GM18508 (cell line): ENCODE measurements at regions not wholly inside any gene's neighbourhood (a gene's known extent, or its start where the extent isn't known, plus 50 kb on each side); places are given as distances from the start of the nearest gene placed in this dataset.
A peak's percentile ranks its signal among the peaks of the same experiment; 100 is the strongest.
"Not testable (repeated sequence)": the region's sequence is repeated elsewhere in the genome, so short reads cannot be mapped to it uniquely, and the experiment has no call there.

Experiments
- ATAC-seq: cut with Tn5 transposase; IDR thresholded peaks from one replicate; pipeline ENCODE4 v1.9.1; 2021; ENCODE audit warnings: moderate number of reproducible peaks; ENCODE audit not compliant: insufficient read depth, unreplicated experiment

GRCh38 chr15:69700380-69700779, 247.8 kb downstream of the RPLP1 start:
- ATAC-seq: no peak

GRCh38 chr15:69701198-69701597, 248.6 kb downstream of the RPLP1 start:
- ATAC-seq: no peak

DNA sequence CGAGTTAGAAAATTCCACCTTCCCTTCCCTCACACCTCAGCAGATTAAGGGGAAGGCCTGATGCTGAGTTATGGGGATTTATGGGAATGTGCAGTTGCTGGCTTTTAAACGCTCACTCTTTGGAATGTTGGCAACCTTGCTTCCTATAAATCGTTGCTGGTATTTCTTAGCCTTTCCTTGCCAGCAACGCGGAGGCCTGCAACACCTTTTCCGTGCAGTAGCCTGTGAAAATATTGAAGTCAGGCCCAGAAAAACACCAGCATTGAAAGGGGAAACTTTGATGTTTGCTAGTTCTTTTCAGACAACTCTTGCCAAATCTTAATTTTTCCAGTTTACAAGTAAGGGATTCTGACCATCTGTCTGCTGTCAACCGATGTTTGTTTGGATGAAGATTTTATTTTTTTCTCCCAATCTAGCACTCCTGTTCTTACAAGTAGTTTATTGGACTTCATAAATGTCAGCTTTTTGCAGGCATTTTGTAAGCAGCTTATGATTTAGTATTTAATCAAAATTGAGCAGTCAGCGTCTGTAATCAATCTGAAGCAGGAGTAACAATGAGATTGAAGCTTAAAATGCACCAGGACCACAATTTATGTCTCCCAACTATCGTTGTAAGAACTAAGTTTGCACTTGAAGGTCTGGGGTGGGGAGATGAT, 251.0 kb downstream of the RPLP1 start:
- no peak for ATAC-seq

GRCh38 chr15:69704229-69704628, 251.6 kb downstream of the RPLP1 start:
- no peak for ATAC-seq

DNA sequence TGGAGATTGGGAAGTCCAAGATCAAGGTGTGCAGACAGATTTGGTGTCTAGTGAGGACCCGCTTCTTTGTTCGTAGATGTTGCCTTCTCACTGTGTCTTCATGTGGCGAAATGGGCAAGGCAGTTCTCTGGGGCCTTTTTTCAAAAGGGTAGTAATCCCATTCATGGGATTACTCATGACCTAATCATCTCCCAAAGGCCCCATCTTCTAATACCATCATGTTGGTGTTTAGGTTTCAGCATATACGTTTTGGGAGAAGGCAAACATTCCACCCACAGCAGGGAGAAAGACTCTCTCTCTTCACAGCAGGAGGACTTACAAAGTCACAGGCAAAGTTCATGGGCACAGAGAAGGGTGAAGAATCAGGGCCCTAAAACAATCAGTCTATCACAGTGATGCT, 252.1 kb downstream of the RPLP1 start:
- ATAC-seq: no peak

GRCh38 chr15:69706353-69707097, 253.9 kb downstream of the RPLP1 start:
- ATAC-seq: no peak

DNA sequence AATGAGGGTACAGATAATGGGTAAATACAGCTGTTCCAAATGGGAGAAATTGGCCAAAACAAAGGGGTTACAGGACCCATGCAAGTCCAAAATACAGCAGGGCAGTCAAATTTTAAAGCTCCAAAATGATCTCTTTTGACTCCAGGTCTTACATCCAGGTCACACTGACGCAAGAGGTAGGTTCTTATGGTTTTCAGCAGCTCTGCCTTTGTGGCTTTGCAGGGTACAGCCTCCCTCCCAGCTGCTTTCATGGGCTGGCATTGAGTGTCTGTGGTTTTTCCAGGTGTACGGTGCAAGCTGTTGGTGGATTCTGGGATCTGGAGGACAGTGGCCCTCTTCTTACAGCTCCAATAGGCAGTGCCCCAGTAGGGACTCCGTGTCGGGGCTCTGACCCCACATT, 254.6 kb downstream of the RPLP1 start:
- ATAC-seq: not testable (repeated sequence)

DNA sequence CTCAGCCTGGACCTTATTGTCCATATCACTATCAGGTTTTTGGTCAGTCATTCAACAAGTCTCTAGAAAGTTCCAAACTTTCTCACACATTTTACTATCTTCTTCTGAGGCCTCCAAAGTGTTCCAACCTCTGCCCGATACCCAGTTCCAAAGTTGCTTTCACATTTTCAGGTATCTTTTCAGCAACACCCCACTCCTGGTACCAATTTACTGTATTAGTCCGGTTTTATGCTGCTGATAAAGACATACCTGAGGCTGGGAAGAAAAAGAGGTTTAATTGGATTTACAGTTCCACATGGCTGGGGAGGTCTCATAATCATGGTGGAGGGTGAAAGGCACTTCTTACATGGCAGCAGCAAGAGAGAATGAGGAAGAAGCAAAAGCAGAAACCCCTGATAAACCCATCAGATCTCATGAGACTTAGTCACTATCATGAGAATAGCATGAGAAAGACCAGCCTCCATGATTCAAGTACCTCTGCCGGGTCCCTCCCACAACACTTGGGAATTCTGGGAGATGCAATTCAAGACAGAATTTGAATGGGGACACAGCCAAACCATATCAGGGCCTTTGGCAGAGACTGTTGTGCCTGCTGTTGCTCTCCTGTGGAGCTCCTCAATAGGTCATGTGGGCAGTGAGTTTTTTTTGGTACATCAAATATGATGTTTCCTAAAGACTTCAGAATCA, 256.0 kb downstream of the RPLP1 start:
- not testable (repeated sequence) for ATAC-seq

GRCh38 chr15:69712991-69713390, 260.4 kb downstream of the RPLP1 start:
- no peak for ATAC-seq

DNA sequence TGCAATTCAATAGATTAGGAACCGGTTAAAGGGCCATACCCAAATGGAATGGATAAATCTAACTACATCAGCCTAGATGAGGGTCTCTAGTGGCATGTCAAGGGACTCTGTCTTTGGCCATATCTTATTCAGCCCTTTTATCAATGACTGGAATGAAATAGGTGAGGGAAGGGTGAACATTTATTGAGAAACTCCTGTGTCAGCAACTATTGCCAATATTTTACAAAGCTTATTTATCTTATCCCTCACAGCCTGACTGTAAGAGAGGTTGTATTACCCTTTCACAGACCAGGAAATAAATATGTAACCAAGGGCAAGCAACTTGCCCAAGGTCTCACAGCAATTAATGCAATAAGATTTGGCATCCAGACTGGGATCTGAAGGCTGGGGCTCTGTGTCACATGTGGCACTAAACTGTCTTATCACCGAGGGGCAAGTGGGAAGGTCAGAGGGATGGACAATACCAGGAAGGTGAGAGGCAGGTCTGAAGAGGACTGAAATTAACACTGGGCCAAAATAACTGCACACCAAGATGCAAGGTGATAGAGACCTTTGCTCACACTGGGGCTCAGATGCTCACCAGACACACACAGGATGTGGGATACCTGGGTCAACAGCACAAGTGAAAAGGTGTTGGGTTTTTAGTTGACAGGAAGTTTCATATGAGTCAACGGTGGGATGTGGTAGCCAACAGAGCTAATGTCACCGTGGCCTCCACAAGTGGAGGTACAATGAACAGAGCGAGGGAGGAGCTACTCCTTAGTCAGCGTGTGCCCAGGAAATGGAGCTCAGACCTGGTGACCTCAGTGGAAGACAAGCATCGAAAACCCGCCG, 261.3 kb downstream of the RPLP1 start:
- peak; percentile 90 for ATAC-seq

DNA sequence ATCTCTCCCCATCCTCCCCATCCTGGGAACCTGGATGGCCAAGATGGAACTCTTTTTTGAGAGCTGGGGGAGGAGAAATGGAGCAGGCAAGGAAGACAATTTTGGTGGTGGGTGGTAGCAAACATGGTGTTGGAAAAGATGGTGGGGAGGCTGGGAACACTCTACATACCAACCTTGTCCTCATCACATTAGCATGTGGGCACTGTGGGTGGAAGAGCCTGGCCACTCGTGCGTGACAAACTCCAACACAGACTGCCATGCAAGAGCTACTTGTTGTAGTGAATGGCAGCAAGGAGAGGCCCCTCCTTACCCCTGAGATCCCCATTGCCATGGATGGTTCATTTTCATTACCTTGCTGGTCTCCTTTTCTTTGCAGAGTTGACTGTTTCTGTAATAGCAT, 262.6 kb downstream of the RPLP1 start:
- ATAC-seq: no peak

GRCh38 chr15:69718436-69718835, 265.8 kb downstream of the RPLP1 start:
- no peak for ATAC-seq

DNA sequence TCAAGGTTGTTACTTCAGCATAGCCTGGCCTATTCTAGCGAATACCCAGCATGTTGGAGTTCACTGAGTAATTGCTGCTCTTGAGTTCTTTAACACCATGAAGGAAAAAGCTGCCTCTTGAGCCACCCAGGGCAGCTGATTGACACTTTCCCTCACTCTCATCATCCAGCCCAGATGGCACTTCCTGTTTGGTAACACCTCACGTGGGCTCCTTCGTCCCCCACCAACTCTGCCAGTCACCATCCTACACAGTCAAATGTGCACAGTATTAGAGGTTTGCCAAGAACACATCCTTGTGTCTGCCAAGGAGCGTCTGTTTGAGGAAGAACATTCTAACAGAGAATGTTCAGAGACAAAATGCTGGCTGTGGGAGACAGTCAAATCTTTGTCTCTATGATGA, 266.3 kb downstream of the RPLP1 start:
- no peak for ATAC-seq

DNA sequence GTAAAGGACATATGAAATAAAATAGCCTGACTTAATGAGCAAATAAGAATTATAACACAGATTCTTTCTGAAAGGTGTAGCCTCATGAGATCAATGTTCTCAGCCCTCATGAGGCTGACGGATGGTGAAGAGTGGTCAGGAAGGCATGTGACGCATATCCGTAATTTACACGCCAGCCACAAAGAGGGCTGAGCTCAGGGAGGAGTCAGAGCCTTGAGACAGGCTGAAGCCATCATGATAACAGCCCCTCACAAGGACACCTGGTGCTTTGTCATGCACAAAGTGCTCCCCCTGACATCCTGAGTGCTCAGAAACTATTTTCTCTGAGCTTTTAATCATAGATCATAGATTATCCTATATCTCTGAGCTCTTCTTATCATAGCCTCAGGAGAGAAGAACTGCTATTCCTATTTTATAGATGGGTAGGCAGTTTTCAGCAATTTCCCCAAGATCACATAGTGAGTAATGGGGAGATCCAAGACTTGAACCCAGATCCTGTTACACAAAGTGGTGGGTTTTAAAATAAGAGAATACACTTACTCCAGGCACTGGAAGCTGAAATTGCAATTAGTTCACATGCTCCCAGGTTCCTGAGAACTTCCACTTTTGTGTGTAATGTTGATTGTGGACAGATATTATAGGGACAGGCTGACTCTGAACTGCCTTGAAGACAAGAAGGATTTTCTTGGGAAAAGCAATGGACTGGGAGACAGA, 267.1 kb downstream of the RPLP1 start:
- no peak for ATAC-seq

DNA sequence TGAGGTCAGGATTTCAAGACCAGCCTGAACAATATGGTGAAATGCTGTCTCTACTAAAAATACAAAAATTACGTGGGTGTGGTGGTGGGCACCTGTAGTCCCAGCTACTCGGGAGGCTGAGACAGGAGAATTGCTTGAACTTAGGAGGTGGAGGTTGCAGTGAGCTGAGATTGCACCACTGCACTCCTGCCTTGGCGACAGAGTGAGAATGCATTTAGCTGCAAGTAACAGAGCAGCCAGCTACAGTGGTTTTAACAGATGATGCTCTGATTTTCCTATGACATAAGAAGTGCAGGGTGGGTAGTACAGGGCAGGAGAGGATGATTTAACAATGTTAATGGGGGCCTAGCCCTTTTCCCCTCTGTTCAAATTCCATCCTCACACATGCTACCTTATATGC, 267.9 kb downstream of the RPLP1 start:
- ATAC-seq: no peak

- ATAC-seq: no peak
Measured at GRCh38 chr15:69722924-69723323, 270.3 kb downstream of the RPLP1 start.

DNA sequence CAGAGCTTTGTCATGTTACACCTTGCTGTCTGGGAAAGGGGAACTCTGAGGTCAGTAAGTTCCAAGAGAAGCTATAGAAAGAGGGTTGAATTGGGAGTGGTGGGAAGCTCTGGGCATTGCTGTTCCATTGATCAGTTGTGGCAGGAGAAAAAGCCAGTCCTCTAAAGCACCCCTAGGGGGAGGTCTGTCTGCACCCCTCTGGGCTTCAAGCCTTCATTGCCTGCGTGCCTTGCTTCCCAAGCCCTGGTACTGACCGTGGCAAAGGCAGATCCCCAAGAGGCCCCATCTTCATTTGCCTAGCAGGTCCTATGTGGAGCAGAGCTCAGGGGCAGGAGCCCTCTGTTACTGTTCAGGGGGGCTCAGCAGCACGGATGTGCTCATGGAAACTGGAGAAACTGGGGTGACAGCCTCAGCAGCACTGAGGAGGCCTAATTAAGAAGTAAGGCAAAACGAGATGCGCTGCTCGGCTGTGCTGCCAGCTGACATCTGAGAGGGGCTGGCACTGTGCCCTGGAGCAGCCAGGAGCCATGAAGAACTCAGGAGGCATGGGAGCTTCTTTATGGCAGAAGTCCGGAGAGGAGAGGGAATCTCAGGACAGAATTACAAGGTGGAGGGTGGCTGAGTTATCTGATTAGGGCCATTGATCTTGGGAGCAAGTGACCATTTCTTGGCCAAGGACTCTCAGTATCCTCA, 270.9 kb downstream of the RPLP1 start:
- no peak for ATAC-seq

DNA sequence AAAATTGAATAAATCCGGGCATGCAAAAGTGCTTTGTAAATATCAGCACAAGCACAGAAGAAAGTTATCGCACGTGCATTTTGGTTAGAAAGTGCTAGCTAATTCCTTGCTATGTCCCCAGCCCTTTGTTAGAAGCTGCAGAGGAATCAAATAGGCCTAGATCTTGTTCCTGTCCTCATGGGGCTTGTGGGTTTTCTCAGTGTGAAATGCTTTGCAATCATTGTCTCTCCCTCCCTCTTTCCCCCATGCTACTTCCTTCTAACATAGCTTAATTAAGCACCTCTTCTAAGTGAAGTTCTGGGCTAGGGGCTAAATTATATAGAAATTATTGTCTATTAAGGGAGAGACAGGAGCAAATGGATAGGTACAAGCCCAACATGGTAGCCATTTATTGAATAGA, 271.7 kb downstream of the RPLP1 start:
- ATAC-seq: no peak

GRCh38 chr15:69725275-69725674, 272.7 kb downstream of the RPLP1 start:
- ATAC-seq: no peak
